ENCODE measurements at regions not wholly inside any gene's neighbourhood (a gene's known extent, or its start where the extent isn't known, plus 50 kb on each side); places are given as distances from the start of the nearest gene placed in this dataset.
"Not testable (repeated sequence)": the region's sequence is repeated elsewhere in the genome, so short reads cannot be mapped to it uniquely, and the experiment has no call there.

GRCh38 chr17:68768804-68769203 lies 167.6 kb upstream of the FAM20A start:
- 75 to 79% methylated on average over 6 of the region's 6 CpGs for WGBS, 2 donors
- Histone ChIP-seq H3K9me3 (ENCODE audit: control insufficient read depth in 2 of 2, insufficient read depth in 1 of 2, low read depth in 1 of 2, low read length in 1 of 2) (no peaks in the 10 kb centered on the region), H3K27ac (ENCODE audit: low read depth in 2 of 2, low read length in 1 of 2) (no peak overlapping the region), H3K4me3 (ENCODE audit: low read depth in 1 of 2, low read length in 2 of 2) (no peak overlapping the region), H3K36me3 (ENCODE audit: control insufficient read depth in 2 of 2, insufficient read depth in 2 of 2, low read length in 1 of 2) (no peaks in the 10 kb centered on the region), H3K27me3 (ENCODE audit: control insufficient read depth in 1 of 2, insufficient read depth in 2 of 2, low read length in 2 of 2) (no peaks in the 10 kb centered on the region), H3K4me1 (ENCODE audit: control insufficient read depth in 2 of 2, insufficient read depth in 2 of 2, low read length in 1 of 2) (no peaks in the 10 kb centered on the region)

- Histone ChIP-seq H3K4me3 (ENCODE audit: low read depth in 1 of 2, low read length in 2 of 2) (no peak overlapping the region), H3K36me3 (ENCODE audit: control insufficient read depth in 2 of 2, insufficient read depth in 2 of 2, low read length in 1 of 2) (no peaks in the 10 kb centered on the region), H3K27me3 (ENCODE audit: control insufficient read depth in 1 of 2, insufficient read depth in 2 of 2, low read length in 2 of 2) (no peaks in the 10 kb centered on the region), H3K27ac (ENCODE audit: low read depth in 2 of 2, low read length in 1 of 2) (no peak overlapping the region), H3K9me3 (ENCODE audit: control insufficient read depth in 2 of 2, insufficient read depth in 1 of 2, low read depth in 1 of 2, low read length in 1 of 2) (no peaks in the 10 kb centered on the region), H3K4me1 (ENCODE audit: control insufficient read depth in 2 of 2, insufficient read depth in 2 of 2, low read length in 1 of 2) (no peaks in the 10 kb centered on the region)
- WGBS, 2 donors: 77 to 79% methylated on average over 4 of the region's 4 CpGs
These were observed 165.5 kb upstream of the FAM20A start for GRCh38 chr17:68766640-68767039.

- H3K27ac ChIP-seq (ENCODE audit: low read depth in 2 of 2, low read length in 1 of 2): no peak overlapping the region
- peaks cover 0 to 2% of the 10 kb centered on the region in 2 donors for H3K4me1 ChIP-seq (ENCODE audit: control insufficient read depth in 2 of 2, insufficient read depth in 2 of 2, low read length in 1 of 2)
- no peaks in the 10 kb centered on the region for H3K27me3 ChIP-seq (ENCODE audit: control insufficient read depth in 1 of 2, insufficient read depth in 2 of 2, low read length in 2 of 2)
- H3K9me3 ChIP-seq (ENCODE audit: control insufficient read depth in 2 of 2, insufficient read depth in 1 of 2, low read depth in 1 of 2, low read length in 1 of 2): no peaks in the 10 kb centered on the region
- 69 to 74% methylated on average over 1 of the region's 1 CpG for WGBS, 2 donors
- H3K4me3 ChIP-seq (ENCODE audit: low read depth in 1 of 2, low read length in 2 of 2): no peak overlapping the region
- no peaks in the 10 kb centered on the region for H3K36me3 ChIP-seq (ENCODE audit: control insufficient read depth in 2 of 2, insufficient read depth in 2 of 2, low read length in 1 of 2)
These were observed 162.4 kb upstream of the FAM20A start for GRCh38 chr17:68763562-68763961.

GRCh38 chr17:68762911-68763310 lies 161.7 kb upstream of the FAM20A start:
- Histone ChIP-seq H3K27me3 (ENCODE audit: control insufficient read depth in 1 of 2, insufficient read depth in 2 of 2, low read length in 2 of 2) (no peaks in the 10 kb centered on the region), H3K9me3 (ENCODE audit: control insufficient read depth in 2 of 2, insufficient read depth in 1 of 2, low read depth in 1 of 2, low read length in 1 of 2) (no peaks in the 10 kb centered on the region), H3K36me3 (ENCODE audit: control insufficient read depth in 2 of 2, insufficient read depth in 2 of 2, low read length in 1 of 2) (no peaks in the 10 kb centered on the region), H3K27ac (ENCODE audit: low read depth in 2 of 2, low read length in 1 of 2) (no peak overlapping the region), H3K4me3 (ENCODE audit: low read depth in 1 of 2, low read length in 2 of 2) (no peak overlapping the region), H3K4me1 (ENCODE audit: control insufficient read depth in 2 of 2, insufficient read depth in 2 of 2, low read length in 1 of 2) (peaks cover 0 to 2% of the 10 kb centered on the region in 2 donors)
- 84 to 87% methylated on average over 2 of the region's 2 CpGs for WGBS, 2 donors

- no peak overlapping the region for H3K27ac ChIP-seq (ENCODE audit: low read depth in 2 of 2, low read length in 1 of 2)
- WGBS, 2 donors: 47 to 48% methylated on average over 4 of the region's 4 CpGs
- peak overlapping the region in 1 of 2 donors; percentile 49 for H3K4me3 ChIP-seq (ENCODE audit: low read depth in 1 of 2, low read length in 2 of 2)
These were observed 158.9 kb upstream of the FAM20A start for GRCh38 chr17:68760141-68760475.

GRCh38 chr17:68759343-68760140 lies 158.4 kb upstream of the FAM20A start:
- H3K27me3 ChIP-seq (ENCODE audit: control insufficient read depth in 1 of 2, insufficient read depth in 2 of 2, low read length in 2 of 2): no peaks in the 10 kb centered on the region
- WGBS, 2 donors: 5 to 10% methylated on average over 12 of the region's 12 CpGs
- H3K9me3 ChIP-seq (ENCODE audit: control insufficient read depth in 2 of 2, insufficient read depth in 1 of 2, low read depth in 1 of 2, low read length in 1 of 2): no peaks in the 10 kb centered on the region
- no peaks in the 10 kb centered on the region for H3K36me3 ChIP-seq (ENCODE audit: control insufficient read depth in 2 of 2, insufficient read depth in 2 of 2, low read length in 1 of 2)
- H3K4me1 ChIP-seq (ENCODE audit: control insufficient read depth in 2 of 2, insufficient read depth in 2 of 2, low read length in 1 of 2): peaks cover 0 to 2% of the 10 kb centered on the region in 2 donors
- peak overlapping the region; percentile 38 to 60 for H3K27ac ChIP-seq (ENCODE audit: low read depth in 2 of 2, low read length in 1 of 2)
- peak overlapping the region in 1 of 2 donors; percentile 49 for H3K4me3 ChIP-seq (ENCODE audit: low read depth in 1 of 2, low read length in 2 of 2)

More at GRCh38 chr17:68760141-68760475, 158.9 kb upstream of the FAM20A start:
- no peaks in the 10 kb centered on the region for H3K9me3 ChIP-seq (ENCODE audit: control insufficient read depth in 2 of 2, insufficient read depth in 1 of 2, low read depth in 1 of 2, low read length in 1 of 2)
- H3K36me3 ChIP-seq (ENCODE audit: control insufficient read depth in 2 of 2, insufficient read depth in 2 of 2, low read length in 1 of 2): no peaks in the 10 kb centered on the region
- H3K4me1 ChIP-seq (ENCODE audit: control insufficient read depth in 2 of 2, insufficient read depth in 2 of 2, low read length in 1 of 2): peaks cover 0 to 2% of the 10 kb centered on the region in 2 donors
- H3K27me3 ChIP-seq (ENCODE audit: control insufficient read depth in 1 of 2, insufficient read depth in 2 of 2, low read length in 2 of 2): no peaks in the 10 kb centered on the region

GRCh38 chr17:68759002-68759342 lies 157.8 kb upstream of the FAM20A start:
- Histone ChIP-seq H3K27ac (ENCODE audit: low read depth in 2 of 2, low read length in 1 of 2) (no peak overlapping the region), H3K4me1 (ENCODE audit: control insufficient read depth in 2 of 2, insufficient read depth in 2 of 2, low read length in 1 of 2) (peaks cover 0 to 2% of the 10 kb centered on the region in 2 donors), H3K27me3 (ENCODE audit: control insufficient read depth in 1 of 2, insufficient read depth in 2 of 2, low read length in 2 of 2) (no peaks in the 10 kb centered on the region), H3K36me3 (ENCODE audit: control insufficient read depth in 2 of 2, insufficient read depth in 2 of 2, low read length in 1 of 2) (no peaks in the 10 kb centered on the region), H3K9me3 (ENCODE audit: control insufficient read depth in 2 of 2, insufficient read depth in 1 of 2, low read depth in 1 of 2, low read length in 1 of 2) (no peaks in the 10 kb centered on the region), H3K4me3 (ENCODE audit: low read depth in 1 of 2, low read length in 2 of 2) (no peak overlapping the region)
- 56 to 59% methylated on average over 6 of the region's 6 CpGs for WGBS, 2 donors

- WGBS, 2 donors: 89 to 90% methylated on average over 2 of the region's 2 CpGs
- H3K36me3 ChIP-seq (ENCODE audit: control insufficient read depth in 2 of 2, insufficient read depth in 2 of 2, low read length in 1 of 2); H3K27ac ChIP-seq (ENCODE audit: low read depth in 2 of 2, low read length in 1 of 2); H3K27me3 ChIP-seq (ENCODE audit: control insufficient read depth in 1 of 2, insufficient read depth in 2 of 2, low read length in 2 of 2); H3K4me1 ChIP-seq (ENCODE audit: control insufficient read depth in 2 of 2, insufficient read depth in 2 of 2, low read length in 1 of 2); H3K9me3 ChIP-seq (ENCODE audit: control insufficient read depth in 2 of 2, insufficient read depth in 1 of 2, low read depth in 1 of 2, low read length in 1 of 2); H3K4me3 ChIP-seq (ENCODE audit: low read depth in 1 of 2, low read length in 2 of 2): not testable (repeated sequence)
These were observed 156.9 kb upstream of the FAM20A start for GRCh38 chr17:68757866-68758757.

- Histone ChIP-seq H3K36me3 (ENCODE audit: control insufficient read depth in 2 of 2, insufficient read depth in 2 of 2, low read length in 1 of 2) (no peaks in the 10 kb centered on the region), H3K9me3 (ENCODE audit: control insufficient read depth in 2 of 2, insufficient read depth in 1 of 2, low read depth in 1 of 2, low read length in 1 of 2) (no peaks in the 10 kb centered on the region), H3K27ac (ENCODE audit: low read depth in 2 of 2, low read length in 1 of 2) (no peak overlapping the region), H3K27me3 (ENCODE audit: control insufficient read depth in 1 of 2, insufficient read depth in 2 of 2, low read length in 2 of 2) (no peaks in the 10 kb centered on the region), H3K4me3 (ENCODE audit: low read depth in 1 of 2, low read length in 2 of 2) (no peak overlapping the region), H3K4me1 (ENCODE audit: control insufficient read depth in 2 of 2, insufficient read depth in 2 of 2, low read length in 1 of 2) (no peaks in the 10 kb centered on the region)
- 84 to 93% methylated on average over 9 of the region's 9 CpGs for WGBS, 2 donors
These were observed 153.0 kb upstream of the FAM20A start for GRCh38 chr17:68753985-68754769.
